ENCODE measurements at regions not wholly inside any gene's neighbourhood (a gene's known extent, or its start where the extent isn't known, plus 50 kb on each side); places are given as distances from the start of the nearest gene placed in this dataset.
"Not testable (repeated sequence)": the region's sequence is repeated elsewhere in the genome, so short reads cannot be mapped to it uniquely, and the experiment has no call there.

DNA sequence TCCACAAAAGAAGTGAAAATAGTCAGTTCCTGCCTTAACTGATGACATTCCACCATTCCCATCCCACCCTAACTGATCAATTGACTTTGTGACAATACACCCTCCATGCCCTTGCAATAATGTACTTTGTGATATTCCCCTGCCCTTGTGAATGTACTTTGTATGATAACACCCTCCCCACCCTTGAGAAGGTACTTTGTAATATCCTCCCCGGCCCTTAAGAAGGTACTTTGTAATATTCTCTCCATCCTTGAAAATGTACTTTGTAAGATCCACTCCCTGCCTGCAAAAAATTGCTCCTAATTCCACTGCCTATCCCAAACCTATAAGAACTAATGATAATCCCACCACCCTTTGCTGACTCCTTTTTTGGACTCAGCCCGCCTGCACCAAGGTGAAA is 771.3 kb downstream of the TENT5A start:
- not testable (repeated sequence) for TF ChIP-seq EZH2 (IDR thresholded peaks at IDR 0.05); POLR2AphosphoS5 (IDR thresholded peaks at IDR 0.05; ENCODE audit: borderline replicate concordance, low read depth, low read length); FOXP2 (optimal IDR thresholded peaks at IDR 0.05; ENCODE audit: control extremely low read depth, extremely low read length, insufficient read depth)
